Neuronal stem cell (in vitro differentiated cells): ENCODE measurements at regions not wholly inside any gene's neighbourhood (a gene's known extent, or its start where the extent isn't known, plus 50 kb on each side); places are given as distances from the start of the nearest gene placed in this dataset.

Source experiments
- DNase-seq: peaks from one replicate; pipeline ENCODE4 v3.0.0-alpha.2; 2013; ENCODE audit warnings: low spot score
- H2AFZ ChIP-seq: one replicate; pipeline ENCODE4 v1.6.1; 2013; ENCODE audit warnings: mild to moderate bottlenecking, low read length, inconsistent platforms
- H2AK5ac ChIP-seq: 2 replicates; pipeline ENCODE4 v1.6.1; 2013; ENCODE audit warnings: low read depth, mild to moderate bottlenecking, inconsistent platforms, low read length, moderate library complexity, mixed read lengths
- H2BK120ac ChIP-seq: 2 replicates; pipeline ENCODE4 v1.6.1; 2013; ENCODE audit warnings: low read depth, mild to moderate bottlenecking, inconsistent platforms, low read length, moderate library complexity, mixed read lengths
- H2BK12ac ChIP-seq: one replicate; pipeline ENCODE4 v1.6.1; 2013; ENCODE audit warnings: low read length, inconsistent platforms
- H2BK15ac ChIP-seq: 2 replicates; pipeline ENCODE4 v1.6.1; 2013; ENCODE audit warnings: mild to moderate bottlenecking, low read length, inconsistent platforms, mixed read lengths
- H2BK5ac ChIP-seq: one replicate; pipeline ENCODE4 v1.6.1; 2013; ENCODE audit warnings: inconsistent platforms, mild to moderate bottlenecking, low read length, moderate library complexity
- H3K14ac ChIP-seq: one replicate; pipeline ENCODE4 v1.6.1; 2013; ENCODE audit warnings: low read length, inconsistent platforms
- H3K18ac ChIP-seq: 2 replicates; pipeline ENCODE4 v1.6.1; 2013; ENCODE audit warnings: low read length, inconsistent platforms
- H3K23ac ChIP-seq: 2 replicates; pipeline ENCODE4 v1.6.1; 2013; ENCODE audit warnings: low read depth, mild to moderate bottlenecking, mixed read lengths, low read length, inconsistent platforms; ENCODE audit not compliant: poor library complexity
- H3K27ac ChIP-seq: replicated peaks from 3 replicates; pipeline ENCODE4 v1.5.1; 2013; ENCODE audit warnings: low read length, inconsistent platforms
- H3K27me3 ChIP-seq, 3 experiments: 2 replicates each; pipeline ENCODE4 v1.6.1; 2013; ENCODE audit warnings: low read length in 3 of 3, mild to moderate bottlenecking in 2 of 3, inconsistent platforms in 1 of 3, low read depth in 1 of 3, mixed read lengths in 1 of 3, moderate library complexity in 1 of 3; ENCODE audit not compliant: control insufficient read depth in 3 of 3, insufficient read depth in 3 of 3
- H3K36me3 ChIP-seq, 2 donors: replicated peaks in 1 of 2; 2 replicates each; pipeline ENCODE4 v1.6.1; 2013; ENCODE audit warnings: low read length in 2 of 2; ENCODE audit not compliant: control insufficient read depth in 2 of 2, insufficient read depth in 2 of 2
- H3K4ac ChIP-seq: 2 replicates; pipeline ENCODE4 v1.6.1; 2013; ENCODE audit warnings: inconsistent platforms, mild to moderate bottlenecking, low read length, moderate library complexity
- H3K4me1 ChIP-seq, 2 donors: 1 replicate in 1 of 2; 2 replicates in 1 of 2; pipeline ENCODE4 v1.6.1; 2013; ENCODE audit warnings: low read length in 2 of 2, low read depth in 1 of 2; ENCODE audit not compliant: control insufficient read depth in 2 of 2, insufficient read depth in 1 of 2
- H3K4me2 ChIP-seq: one replicate; pipeline ENCODE4 v1.6.1; 2013; ENCODE audit warnings: mild to moderate bottlenecking, low read length, inconsistent platforms; ENCODE audit not compliant: insufficient read depth, poor library complexity, severe bottlenecking
- H3K4me3 ChIP-seq, 2 donors: 2 replicates each; pipeline ENCODE4 v1.5.1; 2013; ENCODE audit warnings: low read length in 2 of 2, mild to moderate bottlenecking in 2 of 2, inconsistent platforms in 1 of 2, moderate library complexity in 1 of 2
- H3K79me1 ChIP-seq: one replicate; pipeline ENCODE4 v1.6.1; 2013; ENCODE audit warnings: low read depth, mild to moderate bottlenecking, inconsistent platforms, low read length, moderate library complexity
- H3K9ac ChIP-seq: one replicate; pipeline ENCODE4 v1.6.1; 2013; ENCODE audit warnings: mild to moderate bottlenecking, low read depth, low read length, inconsistent platforms; ENCODE audit not compliant: poor library complexity
- H3K9me3 ChIP-seq, 2 donors: replicated peaks in 1 of 2; 2 replicates each; pipeline versions ENCODE3 to v1.6.1; 2013; ENCODE audit warnings: low read length in 2 of 2, mild to moderate bottlenecking in 2 of 2, inconsistent platforms in 1 of 2, low read depth in 1 of 2, mixed read lengths in 1 of 2, moderate library complexity in 1 of 2; ENCODE audit not compliant: control insufficient read depth in 2 of 2, insufficient read depth in 1 of 2
- H4K8ac ChIP-seq: one replicate; pipeline ENCODE4 v1.6.1; 2013; ENCODE audit warnings: low read depth, mild to moderate bottlenecking, inconsistent platforms, low read length, moderate library complexity
- H4K91ac ChIP-seq: one replicate; pipeline ENCODE4 v1.6.1; 2013; ENCODE audit warnings: low read length, low read depth, mild to moderate bottlenecking, inconsistent platforms; ENCODE audit not compliant: poor library complexity
- WGBS, 2 donors: extraction: QIAGEN DNeasy Blood & Tissue Kit; methylation state at CpG; one replicate each; pipeline ENCODE4 v1.1.7; 2013; ENCODE audit warnings: missing lambda C conversion rate in 2 of 2, mixed read lengths in 1 of 2; ENCODE audit not compliant: insufficient read length in 2 of 2, insufficient replicate concordance in 1 of 2; ENCODE audit errors: extremely low coverage in 2 of 2; 5-methylcytosine and 5-hydroxymethylcytosine counted together

DNA sequence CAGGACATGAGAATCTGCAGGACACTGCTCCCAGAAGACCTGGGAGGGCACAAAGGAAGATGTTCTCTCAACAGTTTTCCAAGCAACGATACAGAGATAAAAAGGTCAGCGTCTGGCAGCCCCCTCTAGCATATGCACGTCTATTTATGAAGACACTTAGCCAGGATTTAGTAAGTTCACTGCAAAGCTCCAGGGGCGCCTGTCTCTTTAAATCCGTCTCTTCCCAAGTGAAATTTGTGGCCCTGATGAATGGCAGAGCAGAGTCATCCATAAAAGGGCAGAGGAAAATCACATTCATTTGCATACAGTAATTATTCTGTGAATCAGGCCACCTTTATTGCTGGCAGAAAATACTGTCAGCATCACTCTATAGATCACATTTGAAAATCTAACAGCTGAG lies 390.9 kb upstream of the SMIM21 start:
- Histone ChIP-seq H3K23ac (no peak overlapping the region), H2AK5ac (no peak overlapping the region), H3K9ac (no peak overlapping the region), H3K36me3 (no peaks in the 10 kb centered on the region), H2AFZ (no peak overlapping the region), H2BK12ac (no peak overlapping the region), H4K8ac (no peak overlapping the region), H3K9me3 (no peaks in the 10 kb centered on the region), H3K4me3 (no peak overlapping the region), H3K4me1 (no peaks in the 10 kb centered on the region), H2BK5ac (no peak overlapping the region), H3K14ac (no peak overlapping the region), H2BK120ac (no peak overlapping the region), H3K4ac (no peak overlapping the region), H3K27ac (no peak overlapping the region), H4K91ac (no peak overlapping the region), H2BK15ac (no peak overlapping the region), H3K18ac (no peak overlapping the region), H3K27me3 (no peaks in the 10 kb centered on the region), H3K79me1 (no peaks in the 10 kb centered on the region), H3K4me2 (no peak overlapping the region)
- no CpG with 5 or more reads among the region's 5 CpGs for WGBS, 2 donors
- DNase-seq: no peak

DNA sequence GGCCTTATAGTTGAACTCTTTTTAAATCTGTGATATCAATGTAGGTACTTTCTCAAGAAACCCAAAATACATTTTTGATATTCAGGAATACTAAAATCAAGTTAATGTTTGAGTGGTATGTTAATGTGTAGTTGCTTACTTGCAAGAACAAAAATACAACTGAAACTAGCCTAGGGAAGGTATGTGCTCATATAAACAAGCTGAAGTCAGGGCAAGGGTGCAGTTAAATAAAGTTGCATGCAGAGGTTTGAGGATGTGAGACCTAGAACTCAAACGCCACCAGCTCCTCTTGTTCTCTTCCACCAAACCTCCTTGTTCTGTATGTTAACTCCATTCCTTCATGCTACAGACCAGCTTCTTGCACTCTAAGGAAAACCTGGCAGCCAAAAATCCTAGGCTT lies 388.3 kb upstream of the SMIM21 start:
- no peak overlapping the region for H2AK5ac ChIP-seq
- H3K27ac ChIP-seq: no peak overlapping the region
- no peaks in the 10 kb centered on the region for H3K79me1 ChIP-seq
- H3K4me2 ChIP-seq: no peak overlapping the region
- no peak overlapping the region for H4K91ac ChIP-seq
- H2BK12ac ChIP-seq: no peak overlapping the region
- WGBS, 2 donors: no CpG with 5 or more reads among the region's 1 CpG
- no peak for DNase-seq
- no peak overlapping the region for H2AFZ ChIP-seq
- H3K4ac ChIP-seq: no peak overlapping the region
- H3K4me1 ChIP-seq: no peaks in the 10 kb centered on the region
- no peak overlapping the region for H2BK120ac ChIP-seq
- no peak overlapping the region for H3K9ac ChIP-seq
- H3K36me3 ChIP-seq: no peaks in the 10 kb centered on the region
- no peaks in the 10 kb centered on the region for H3K27me3 ChIP-seq
- H3K14ac ChIP-seq: no peak overlapping the region
- H4K8ac ChIP-seq: no peak overlapping the region
- no peak overlapping the region for H3K23ac ChIP-seq
- no peaks in the 10 kb centered on the region for H3K9me3 ChIP-seq
- no peak overlapping the region for H2BK15ac ChIP-seq
- no peak overlapping the region for H3K18ac ChIP-seq
- no peak overlapping the region for H3K4me3 ChIP-seq
- H2BK5ac ChIP-seq: no peak overlapping the region

DNA sequence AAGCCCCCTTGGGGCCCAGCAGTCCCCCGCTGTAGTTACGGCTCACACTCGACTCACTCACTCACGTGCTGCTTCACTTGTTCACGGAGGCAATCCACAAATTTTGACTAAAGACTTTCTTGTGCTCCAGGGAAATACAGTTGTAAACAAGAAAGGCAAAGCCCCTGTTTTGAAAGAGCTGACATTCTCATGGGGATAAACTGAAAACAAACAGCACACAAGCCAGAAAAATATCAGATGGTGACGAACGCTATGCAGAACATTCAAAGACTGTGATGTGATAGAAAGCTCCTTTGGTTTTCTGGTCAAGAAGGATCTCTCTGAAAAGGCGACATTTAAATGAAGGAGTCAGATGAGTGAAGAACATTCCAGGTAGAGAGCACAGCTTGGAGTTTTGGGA lies 385.3 kb upstream of the SMIM21 start:
- Histone ChIP-seq H3K4ac (no peak overlapping the region), H3K14ac (no peak overlapping the region), H3K9me3 (no peaks in the 10 kb centered on the region), H2BK120ac (no peak overlapping the region), H3K23ac (no peak overlapping the region), H3K79me1 (no peaks in the 10 kb centered on the region), H3K4me1 (no peaks in the 10 kb centered on the region), H2AK5ac (no peak overlapping the region), H2BK12ac (no peak overlapping the region), H4K91ac (no peak overlapping the region), H3K27ac (no peak overlapping the region), H2BK15ac (no peak overlapping the region), H3K36me3 (no peaks in the 10 kb centered on the region), H4K8ac (no peak overlapping the region), H2AFZ (peak overlapping the region; percentile 21), H3K4me3 (no peak overlapping the region), H3K27me3 (no peaks in the 10 kb centered on the region), H3K18ac (no peak overlapping the region), H2BK5ac (no peak overlapping the region), H3K4me2 (no peak overlapping the region), H3K9ac (no peak overlapping the region)
- DNase-seq: no peak
- no CpG with 5 or more reads among the region's 8 CpGs for WGBS, 2 donors

DNA sequence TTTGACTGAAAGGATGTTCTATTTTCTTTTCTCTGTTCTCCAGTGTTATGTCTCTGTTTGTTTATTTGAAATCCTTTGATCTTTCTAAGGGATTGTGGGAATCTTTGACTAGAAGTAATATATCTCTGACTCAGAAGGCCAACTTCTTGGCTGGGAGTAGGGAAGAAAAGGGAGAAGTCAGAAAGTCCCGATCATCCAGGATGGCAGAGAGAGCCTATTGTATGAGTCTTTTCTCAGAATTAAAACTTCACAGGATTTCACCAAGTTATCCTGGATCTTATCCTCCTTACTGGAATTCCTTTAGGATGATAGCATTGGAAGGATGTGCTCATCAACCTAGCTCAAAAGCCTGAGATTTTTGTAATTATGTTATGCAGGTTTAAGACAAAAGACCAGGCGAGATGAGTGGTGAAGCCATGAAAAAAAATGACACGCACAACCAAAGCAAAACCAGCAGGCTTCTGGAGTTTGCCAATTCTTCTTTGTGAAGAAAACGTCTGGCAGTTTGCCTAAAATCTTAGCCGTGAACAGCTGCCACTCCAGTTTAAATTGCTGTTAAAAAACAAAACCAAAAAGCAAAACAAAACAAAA lies 383.6 kb upstream of the SMIM21 start:
- no peaks in the 10 kb centered on the region for H3K27me3 ChIP-seq
- no peak overlapping the region for H2BK15ac ChIP-seq
- H3K4me3 ChIP-seq: no peak overlapping the region
- no peaks in the 10 kb centered on the region for H3K4me1 ChIP-seq
- H3K79me1 ChIP-seq: no peaks in the 10 kb centered on the region
- H3K27ac ChIP-seq: no peak overlapping the region
- no peak overlapping the region for H3K4me2 ChIP-seq
- no peak overlapping the region for H3K9ac ChIP-seq
- no peak overlapping the region for H3K23ac ChIP-seq
- no peaks in the 10 kb centered on the region for H3K36me3 ChIP-seq
- no peaks in the 10 kb centered on the region for H3K9me3 ChIP-seq
- WGBS, 2 donors: no CpG with 5 or more reads among the region's 5 CpGs
- DNase-seq: no peak
- no peak overlapping the region for H2BK12ac ChIP-seq
- no peak overlapping the region for H3K18ac ChIP-seq
- H4K8ac ChIP-seq: no peak overlapping the region
- no peak overlapping the region for H2AK5ac ChIP-seq
- H2BK120ac ChIP-seq: no peak overlapping the region
- H2BK5ac ChIP-seq: no peak overlapping the region
- no peak overlapping the region for H3K14ac ChIP-seq
- H2AFZ ChIP-seq: no peak overlapping the region
- H3K4ac ChIP-seq: no peak overlapping the region
- no peak overlapping the region for H4K91ac ChIP-seq
